H1 (cell line): ENCODE measurements at regions not wholly inside any gene's neighbourhood (a gene's known extent, or its start where the extent isn't known, plus 50 kb on each side); places are given as distances from the start of the nearest gene placed in this dataset.
A peak's percentile ranks its signal among the peaks of the same experiment; 100 is the strongest.

ENCODE experiments used
- CTCF ChIA-PET: fragments of 300-600 bp; sonication (Branson Sonifier 250); formaldehyde crosslinking; loops from one replicate; lab custom pipeline; 2021; ENCODE audit not compliant: partially characterized antibody; lab: Charles Lee
- POLR2A ChIA-PET: fragments of 300-600 bp; sonication (Branson Sonifier 250); formaldehyde crosslinking; loops from one replicate; lab custom pipeline; 2021; ENCODE audit warnings: inconsistent platforms; ENCODE audit not compliant: partially characterized antibody; lab: Charles Lee
- DNase-seq, 2 experiments: peaks; one replicate each; pipeline versions ENCODE4 v3.0.0 to v3.0.0-alpha.2; 2010 to 2022; ENCODE audit warnings: low spot score in 2 of 2, low read depth in 1 of 2, mixed read lengths in 1 of 2
- FAIRE-seq: peaks from 2 replicates; lab custom pipeline; 2011; peaks lifted over from hg19 to GRCh38; lab: Jason Lieb, UNC
- H2AFZ ChIP-seq: 2 replicates; pipeline ENCODE4 v1.8.1; 2012; ENCODE audit warnings: low read length, inconsistent platforms
- H2AK5ac ChIP-seq: 2 replicates; pipeline ENCODE4 v1.6.1; 2013; ENCODE audit warnings: low read depth, low read length
- H2BK120ac ChIP-seq: replicated peaks from 2 replicates; pipeline ENCODE3; 2013; ENCODE audit warnings: low read depth, low read length, inconsistent platforms
- H2BK12ac ChIP-seq: 2 replicates; pipeline ENCODE4 v1.6.1; 2013; ENCODE audit warnings: low read depth, low read length
- H2BK15ac ChIP-seq: 2 replicates; pipeline ENCODE4 v1.6.1; 2013; ENCODE audit warnings: low read length
- H2BK20ac ChIP-seq: 2 replicates; pipeline ENCODE4 v1.6.1; 2013; ENCODE audit warnings: low read length
- H2BK5ac ChIP-seq: 2 replicates; pipeline ENCODE4 v1.6.1; 2013; ENCODE audit warnings: low read depth, low read length
- H3K14ac ChIP-seq: 2 replicates; pipeline ENCODE4 v1.6.1; 2013; ENCODE audit warnings: inconsistent platforms; ENCODE audit not compliant: insufficient read length
- H3K18ac ChIP-seq: 2 replicates; pipeline ENCODE4 v1.6.1; 2013; ENCODE audit warnings: low read length; ENCODE audit errors: extremely low read depth
- H3K23ac ChIP-seq: 2 replicates; pipeline ENCODE4 v1.6.1; 2013; ENCODE audit warnings: inconsistent platforms; ENCODE audit not compliant: insufficient read length
- H3K23me2 ChIP-seq: 2 replicates; pipeline ENCODE4 v1.6.1; 2013; ENCODE audit warnings: low read depth, low read length
- H3K27ac ChIP-seq: 2 replicates; pipeline ENCODE4 v1.6.1; 2011; ENCODE audit warnings: low read depth, low read length, inconsistent platforms
- H3K27me3 ChIP-seq, 4 experiments: replicated peaks in 1 of 4; 1 replicate in 1 of 4; 2 replicates in 3 of 4; pipeline versions ENCODE4 v1.6.1 to v1.8.1; 2011 to 2013; ENCODE audit warnings: low read length in 3 of 4, mild to moderate bottlenecking in 3 of 4, inconsistent platforms in 2 of 4, mixed read lengths in 2 of 4, moderate library complexity in 1 of 4; ENCODE audit not compliant: control insufficient read depth in 3 of 4, insufficient read depth in 3 of 4; ENCODE audit errors: extremely low read depth in 1 of 4
- H3K36me3 ChIP-seq, 4 experiments: 2 replicates each; pipeline versions ENCODE4 v1.6.1 to v1.8.1; 2011 to 2013; ENCODE audit warnings: mild to moderate bottlenecking in 4 of 4, low read length in 3 of 4, moderate library complexity in 2 of 4, control low read depth in 1 of 4, inconsistent platforms in 1 of 4; ENCODE audit not compliant: insufficient read depth in 4 of 4, control insufficient read depth in 2 of 4
- H3K4ac ChIP-seq: replicated peaks from 2 replicates; pipeline ENCODE3; 2013; ENCODE audit warnings: low read length, low read depth, mixed read lengths, inconsistent platforms; ENCODE audit not compliant: insufficient read length
- H3K4me1 ChIP-seq, 4 experiments: replicated peaks in 1 of 4; 1 replicate in 1 of 4; 2 replicates in 3 of 4; pipeline versions ENCODE4 v1.6.1 to v1.8.1; 2011 to 2013; ENCODE audit warnings: low read length in 3 of 4, inconsistent platforms in 2 of 4, mixed read lengths in 1 of 4; ENCODE audit not compliant: insufficient read depth in 4 of 4, control insufficient read depth in 3 of 4
- H3K4me2 ChIP-seq, 2 experiments: 2 replicates each; pipeline versions ENCODE4 v1.6.1 to v1.8.1; 2011 to 2013; ENCODE audit warnings: low read depth in 2 of 2, low read length in 2 of 2, control low read depth in 1 of 2, inconsistent platforms in 1 of 2, mild to moderate bottlenecking in 1 of 2; ENCODE audit not compliant: insufficient read depth in 1 of 2
- H3K4me3 ChIP-seq, 4 experiments: fragments of 200-600, 300-600 bp in 1 of 4; sonication (generic), shearing (Covaris generic), sonication (Bioruptor Twin) in 1 of 4; 2 replicates each; pipeline versions ENCODE4 v1.5.1 to v1.8.1; 2011 to 2016; ENCODE audit warnings: low read length in 4 of 4, low read depth in 3 of 4, control low read depth in 2 of 4, inconsistent platforms in 2 of 4, mild to moderate bottlenecking in 2 of 4, mixed read lengths in 1 of 4, moderate library complexity in 1 of 4; ENCODE audit not compliant: insufficient read depth in 2 of 4; ENCODE audit errors: extremely low read depth in 1 of 4
- H3K56ac ChIP-seq: replicated peaks from 2 replicates; pipeline ENCODE3; 2013; ENCODE audit warnings: low read depth, mild to moderate bottlenecking, mixed read lengths, low read length, inconsistent platforms; ENCODE audit not compliant: insufficient read length
- H3K79me1 ChIP-seq: 2 replicates; pipeline ENCODE4 v1.6.1; 2013; ENCODE audit warnings: low read depth, low read length, control low read depth
- H3K79me2 ChIP-seq, 2 experiments: 2 replicates each; pipeline versions ENCODE4 v1.6.1 to v1.8.1; 2012 to 2013; ENCODE audit warnings: low read length in 2 of 2, mild to moderate bottlenecking in 2 of 2, inconsistent platforms in 1 of 2; ENCODE audit not compliant: insufficient read depth in 2 of 2, control insufficient read depth in 1 of 2
- H3K9ac ChIP-seq, 4 experiments: replicated peaks in 1 of 4; 1 replicate in 1 of 4; 2 replicates in 3 of 4; pipeline versions ENCODE4 v1.6.1 to v1.8.1; 2011 to 2013; ENCODE audit warnings: low read depth in 3 of 4, low read length in 3 of 4, control low read depth in 2 of 4, mild to moderate bottlenecking in 2 of 4, moderate library complexity in 2 of 4, inconsistent platforms in 1 of 4; ENCODE audit errors: extremely low read depth in 1 of 4
- H3K9me3 ChIP-seq, 2 experiments: 2 replicates each; pipeline versions ENCODE4 v1.6.1 to v1.8.1; 2012 to 2013; ENCODE audit warnings: mild to moderate bottlenecking in 2 of 2, moderate library complexity in 2 of 2, control low read depth in 1 of 2, inconsistent platforms in 1 of 2, low read depth in 1 of 2, low read length in 1 of 2, mixed read lengths in 1 of 2; ENCODE audit not compliant: insufficient read depth in 2 of 2
- H4K20me1 ChIP-seq, 2 experiments: replicated peaks in 1 of 2; 2 replicates each; pipeline versions ENCODE3 to v1.8.1; 2011 to 2013; ENCODE audit warnings: inconsistent platforms in 2 of 2, low read length in 2 of 2, mild to moderate bottlenecking in 1 of 2; ENCODE audit not compliant: insufficient read depth in 2 of 2, control insufficient read depth in 1 of 2
- H4K5ac ChIP-seq: 2 replicates; pipeline ENCODE4 v1.6.1; 2013; ENCODE audit warnings: low read length, low read depth, mixed read lengths, inconsistent platforms; ENCODE audit not compliant: insufficient read length
- H4K8ac ChIP-seq: 2 replicates; pipeline ENCODE4 v1.8.0; 2013; ENCODE audit warnings: mild to moderate bottlenecking, moderate library complexity, low read length, inconsistent platforms; ENCODE audit not compliant: insufficient read depth; ENCODE audit errors: extremely low read depth
- H4K91ac ChIP-seq: replicated peaks from 2 replicates; pipeline ENCODE3; 2013; ENCODE audit warnings: low read length, mixed read lengths, inconsistent platforms; ENCODE audit not compliant: insufficient read length
- CBX5 ChIP-seq: fragments of 300-800, 300-1000 bp; sonication (generic); IDR thresholded peaks from 2 replicates; pipeline ENCODE4 v1.7.1; 2016; ENCODE audit warnings: antibody characterized with exemption, low read length, low read depth
- CTCF ChIP-seq, 3 experiments: IDR thresholded peaks; 1 replicate in 2 of 3; 2 replicates in 1 of 3; pipeline versions ENCODE4 v1.5.1 to v1.6.1; 2011; ENCODE audit warnings: low read length in 3 of 3, mild to moderate bottlenecking in 3 of 3, inconsistent platforms in 2 of 3, low read depth in 1 of 3, moderate library complexity in 1 of 3; ENCODE audit not compliant: insufficient read depth in 1 of 3; ENCODE audit errors: control extremely low read depth in 1 of 3
- E2F6 ChIP-seq: IDR thresholded peaks from 2 replicates; pipeline ENCODE4 v1.6.1; 2012; ENCODE audit warnings: inconsistent platforms
- EP300 ChIP-seq, 2 experiments: IDR thresholded peaks; 1 replicate in 1 of 2; 2 replicates in 1 of 2; pipeline ENCODE4 v1.6.1; 2011 to 2012; ENCODE audit warnings: low read depth in 2 of 2, low read length in 2 of 2, mild to moderate bottlenecking in 2 of 2, borderline replicate concordance in 1 of 2, inconsistent platforms in 1 of 2, moderate library complexity in 1 of 2
- GTF2F1 ChIP-seq: IDR thresholded peaks from 2 replicates; pipeline ENCODE4 v1.6.1; 2012; ENCODE audit warnings: low read depth, low read length, improper control_type of control experiment, borderline replicate concordance
- KDM5A ChIP-seq: fragments of 200-600 bp; IDR thresholded peaks from 2 replicates; pipeline ENCODE4 v1.7.1; 2012; ENCODE audit warnings: mild to moderate bottlenecking, low read length, inconsistent platforms, mixed read lengths
- MAX ChIP-seq: IDR thresholded peaks from 2 replicates; pipeline ENCODE4 v1.6.1; 2012; ENCODE audit warnings: inconsistent platforms
- SUZ12 ChIP-seq: fragments of 200-600 bp; sonication (generic); IDR thresholded peaks from 2 replicates; pipeline ENCODE4 v1.6.1; 2012; ENCODE audit warnings: mild to moderate bottlenecking, inconsistent platforms, low read length, moderate library complexity, mixed read lengths
- TAF1 ChIP-seq: IDR thresholded peaks from 2 replicates; pipeline ENCODE4 v1.6.1; 2011; ENCODE audit warnings: mild to moderate bottlenecking, low read depth, low read length
- ZNF274 ChIP-seq: IDR thresholded peaks from 2 replicates; pipeline ENCODE4 v1.7.0; 2012; ENCODE audit warnings: low read length, borderline replicate concordance; ENCODE audit errors: extremely low read depth
- WGBS, 2 experiments: shearing (Covaris generic) in 1 of 2; methylation state at CpG; one replicate each; pipeline versions ENCODE4 v1.1.6 to v1.1.7; 2013 to 2015; ENCODE audit warnings: low lambda C conversion rate in 2 of 2, mixed read lengths in 2 of 2, inconsistent platforms in 1 of 2, low coverage in 1 of 2, missing lambda C conversion rate in 1 of 2; ENCODE audit not compliant: insufficient replicate concordance in 2 of 2, insufficient coverage in 1 of 2, insufficient read length in 1 of 2; ENCODE audit errors: extremely low coverage in 1 of 2, missing lambda C conversion rate in 1 of 2; 5-methylcytosine and 5-hydroxymethylcytosine counted together

- Histone ChIP-seq H3K36me3 (no peaks in the 10 kb centered on the region), H3K18ac (no peak overlapping the region), H3K23me2 (no peaks in the 10 kb centered on the region), H4K20me1 (no peaks in the 10 kb centered on the region), H3K27ac (no peak overlapping the region), H3K79me2 (no peaks in the 10 kb centered on the region), H3K9me3 (no peaks in the 10 kb centered on the region), H2BK120ac (no peak overlapping the region), H4K91ac (no peak overlapping the region), H3K9ac (no peak overlapping the region), H3K14ac (no peak overlapping the region), H2BK5ac (no peak overlapping the region), H3K27me3 (no peaks in the 10 kb centered on the region; a peak in 2 of 7 replicates), H3K23ac (no peak overlapping the region), H2AK5ac (no peak overlapping the region), H2BK12ac (no peak overlapping the region; the same call in 1 of the 2 replicates), H2BK15ac (no peak overlapping the region), H2AFZ (peak overlapping the region; percentile 27; the same call in 1 of the 2 replicates), H3K4me3 (no peak overlapping the region), H3K56ac (no peak overlapping the region), H3K79me1 (no peaks in the 10 kb centered on the region), H3K4ac (no peak overlapping the region), H3K4me1 (peaks cover 1 to 6% (median 2%) of the 10 kb centered on the region in 4 experiments; a peak in 3 of 7 replicates), H4K5ac (no peak overlapping the region), H4K8ac (no peak overlapping the region), H3K4me2 (no peak overlapping the region), H2BK20ac (peak overlapping the region; percentile 40; the same call in 1 of the 2 replicates)
- WGBS, 2 experiments = 85% methylated on average over 3 of the region's 3 CpGs; no CpG with 5 or more reads in 1 of the 2 experiments
- ChIA-PET POLR2A (no interaction called here), CTCF (no interaction called here)
- no peak for FAIRE-seq
- no peak for DNase-seq
- TF ChIP-seq MAX (no peak), SUZ12 (no peak), TAF1 (no peak), CBX5 (no peak), GTF2F1 (no peak), EP300 (IDR thresholded peaks at IDR 0.05; ENCODE audit: borderline replicate concordance in 1 of 2, low read depth in 2 of 2, low read length in 2 of 2) (no peak), ZNF274 (no peak), KDM5A (no peak), E2F6 (no peak), CTCF (IDR thresholded peaks at IDR 0.05; ENCODE audit: control extremely low read depth in 1 of 3, insufficient read depth in 1 of 3, low read depth in 1 of 3, low read length in 3 of 3) (no peak)
Measured at GRCh38 chr12:68452078-68452715, 120.0 kb upstream of the MDM1 start.
